ENCODE measurements at regions not wholly inside any gene's neighbourhood (a gene's known extent, or its start where the extent isn't known, plus 50 kb on each side); places are given as distances from the start of the nearest gene placed in this dataset.

DNA sequence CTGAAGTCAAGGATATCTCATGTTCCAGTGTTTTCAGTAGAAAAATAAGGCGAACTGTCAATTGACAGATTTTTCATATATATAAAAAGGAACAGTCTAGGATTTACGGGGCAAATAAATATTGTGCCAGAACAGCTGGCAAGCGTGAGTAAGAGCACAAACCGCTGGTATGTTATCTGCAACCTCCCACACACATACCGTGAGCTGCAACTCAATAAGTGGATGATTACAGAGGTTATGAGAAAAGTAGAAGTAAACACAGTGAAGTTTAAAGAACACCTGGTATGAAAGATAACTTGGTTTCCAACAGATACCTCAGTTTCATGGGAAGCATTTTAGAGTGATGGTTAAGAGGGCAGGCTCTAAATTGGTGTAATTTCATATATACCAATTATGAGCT is 733.4 kb downstream of the TUSC7 start:
- TF ChIP-seq ARNTL (CRISPR knock-in tag; IDR thresholded peaks at IDR 0.05; ENCODE audit: borderline replicate concordance, low read depth) (no peak), ZFP30 (CRISPR knock-in tag; IDR thresholded peaks at IDR 0.05) (no peak), PPARA (CRISPR knock-in tag; IDR thresholded peaks at IDR 0.05; ENCODE audit: borderline replicate concordance) (no peak)
- TF ChIP-seq, protein P1, sequence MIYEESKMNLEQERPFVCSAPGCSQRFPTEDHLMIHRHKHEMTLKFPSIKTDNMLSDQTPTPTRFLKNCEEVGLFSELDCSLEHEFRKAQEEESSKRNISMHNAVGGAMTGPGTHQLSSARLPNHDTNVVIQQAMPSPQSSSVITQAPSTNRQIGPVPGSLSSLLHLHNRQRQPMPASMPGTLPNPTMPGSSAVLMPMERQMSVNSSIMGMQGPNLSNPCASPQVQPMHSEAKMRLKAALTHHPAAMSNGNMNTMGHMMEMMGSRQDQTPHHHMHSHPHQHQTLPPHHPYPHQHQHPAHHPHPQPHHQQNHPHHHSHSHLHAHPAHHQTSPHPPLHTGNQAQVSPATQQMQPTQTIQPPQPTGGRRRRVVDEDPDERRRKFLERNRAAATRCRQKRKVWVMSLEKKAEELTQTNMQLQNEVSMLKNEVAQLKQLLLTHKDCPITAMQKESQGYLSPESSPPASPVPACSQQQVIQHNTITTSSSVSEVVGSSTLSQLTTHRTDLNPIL (CRISPR knock-in tag; IDR thresholded peaks at IDR 0.05; ENCODE audit: low read depth), result no peak

All from SK-N-SH treated with all-trans-retinoic acid at 6 μM for 48 hours (cell line).